MM.1S (cell line): ENCODE measurements at regions not wholly inside any gene's neighbourhood (a gene's known extent, or its start where the extent isn't known, plus 50 kb on each side); places are given as distances from the start of the nearest gene placed in this dataset.

Experiments used
- EZH2 ChIP-seq: fragments of 300-600 bp; sonication (generic); optimal IDR thresholded peaks from 2 replicates; pipeline ENCODE3; 2017; ENCODE audit warnings: low read depth, mild to moderate bottlenecking, antibody characterized with exemption, low read length, mixed read lengths
- EZH2phosphoT487 ChIP-seq: fragments of 300-600 bp; sonication (generic); IDR thresholded peaks from 2 replicates; pipeline ENCODE4 v1.6.1; 2018; ENCODE audit warnings: antibody characterized with exemption, low read length
- TF ChIP-seq, protein P1 (sequence below): fragments of 300-600 bp; sonication (generic); IDR thresholded peaks from 2 replicates; pipeline ENCODE4 v1.5.1; 2016; ENCODE audit warnings: antibody characterized with exemption, low read length, mixed read lengths

DNA sequence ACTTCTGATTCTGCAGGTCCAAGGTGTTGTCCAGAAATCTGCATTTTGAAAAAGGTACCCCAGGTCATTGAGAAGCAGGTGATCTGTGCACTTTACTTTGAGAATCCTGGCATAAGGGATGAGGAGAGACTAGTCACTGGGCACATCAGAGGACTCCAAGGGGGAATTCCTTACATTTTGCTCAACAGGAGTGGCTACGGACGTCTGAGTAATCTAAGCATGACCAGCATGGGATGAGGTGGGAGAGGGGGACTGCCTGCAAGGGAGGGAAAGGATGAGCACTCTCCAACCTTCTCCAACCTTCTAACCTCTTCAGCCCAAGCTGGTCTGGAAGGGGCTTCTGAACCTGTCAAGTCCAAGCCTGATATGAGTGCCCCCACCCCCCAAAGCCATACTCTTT lies 55.5 kb downstream of the MARCHF4 start:
- TF ChIP-seq, protein P1, sequence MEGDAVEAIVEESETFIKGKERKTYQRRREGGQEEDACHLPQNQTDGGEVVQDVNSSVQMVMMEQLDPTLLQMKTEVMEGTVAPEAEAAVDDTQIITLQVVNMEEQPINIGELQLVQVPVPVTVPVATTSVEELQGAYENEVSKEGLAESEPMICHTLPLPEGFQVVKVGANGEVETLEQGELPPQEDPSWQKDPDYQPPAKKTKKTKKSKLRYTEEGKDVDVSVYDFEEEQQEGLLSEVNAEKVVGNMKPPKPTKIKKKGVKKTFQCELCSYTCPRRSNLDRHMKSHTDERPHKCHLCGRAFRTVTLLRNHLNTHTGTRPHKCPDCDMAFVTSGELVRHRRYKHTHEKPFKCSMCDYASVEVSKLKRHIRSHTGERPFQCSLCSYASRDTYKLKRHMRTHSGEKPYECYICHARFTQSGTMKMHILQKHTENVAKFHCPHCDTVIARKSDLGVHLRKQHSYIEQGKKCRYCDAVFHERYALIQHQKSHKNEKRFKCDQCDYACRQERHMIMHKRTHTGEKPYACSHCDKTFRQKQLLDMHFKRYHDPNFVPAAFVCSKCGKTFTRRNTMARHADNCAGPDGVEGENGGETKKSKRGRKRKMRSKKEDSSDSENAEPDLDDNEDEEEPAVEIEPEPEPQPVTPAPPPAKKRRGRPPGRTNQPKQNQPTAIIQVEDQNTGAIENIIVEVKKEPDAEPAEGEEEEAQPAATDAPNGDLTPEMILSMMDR: no peak
- no peak for TF ChIP-seq EZH2phosphoT487
- TF ChIP-seq EZH2: no peak
